ENCODE measurements at regions not wholly inside any gene's neighbourhood (a gene's known extent, or its start where the extent isn't known, plus 50 kb on each side); places are given as distances from the start of the nearest gene placed in this dataset.

GRCh38 chr6:14987490-14987889, 258.4 kb upstream of the JARID2 start:
- Mint-ChIP-seq H3K4me1 (peaks cover 23% of the 10 kb centered on the region), H3K27me3 (ENCODE audit: low read depth) (no peaks in the 10 kb centered on the region), H3K9me3 (no peaks in the 10 kb centered on the region), H3K36me3 (no peaks in the 10 kb centered on the region), H3K4me3 (no peak overlapping the region), H3K27ac (no peak overlapping the region)
- no peak for TF ChIP-seq CTCF (IDR thresholded peaks at IDR 0.05; ENCODE audit: unreplicated experiment)
- no peak for DNase-seq (ENCODE audit: low spot score in 2 of 2, unreplicated experiment in 2 of 2)

GRCh38 chr6:14992382-14992781, 253.5 kb upstream of the JARID2 start:
- H3K4me1 Mint-ChIP-seq = no peaks in the 10 kb centered on the region

GRCh38 chr6:14995208-14995607, 250.7 kb upstream of the JARID2 start:
- Mint-ChIP-seq H3K27ac (no peak overlapping the region), H3K36me3 (no peaks in the 10 kb centered on the region), H3K4me1 (no peaks in the 10 kb centered on the region), H3K27me3 (ENCODE audit: low read depth) (no peaks in the 10 kb centered on the region), H3K9me3 (no peaks in the 10 kb centered on the region), H3K4me3 (no peak overlapping the region)
- no peak for DNase-seq (ENCODE audit: low spot score in 2 of 2, unreplicated experiment in 2 of 2)
- TF ChIP-seq CTCF (IDR thresholded peaks at IDR 0.05; ENCODE audit: unreplicated experiment) = no peak

More at GRCh38 chr6:14992382-14992781, 253.5 kb upstream of the JARID2 start:
- no peak for TF ChIP-seq CTCF (IDR thresholded peaks at IDR 0.05; ENCODE audit: unreplicated experiment)
- H3K9me3 Mint-ChIP-seq = no peaks in the 10 kb centered on the region
- no peak for DNase-seq (ENCODE audit: low spot score in 2 of 2, unreplicated experiment in 2 of 2)
- no peak overlapping the region for H3K4me3 Mint-ChIP-seq
- no peaks in the 10 kb centered on the region for H3K36me3 Mint-ChIP-seq
- H3K27ac Mint-ChIP-seq = no peak overlapping the region
- no peaks in the 10 kb centered on the region for H3K27me3 Mint-ChIP-seq (ENCODE audit: low read depth)

- Mint-ChIP-seq H3K27ac (no peak overlapping the region), H3K27me3 (ENCODE audit: low read depth) (no peaks in the 10 kb centered on the region)
- DNase-seq (ENCODE audit: low spot score in 2 of 2, unreplicated experiment in 2 of 2) = no peak
These were observed 249.8 kb upstream of the JARID2 start for GRCh38 chr6:14995966-14996602.

GRCh38 chr6:14996892-14997291, 249.0 kb upstream of the JARID2 start:
- H3K9me3 Mint-ChIP-seq = no peaks in the 10 kb centered on the region
- H3K36me3 Mint-ChIP-seq = no peaks in the 10 kb centered on the region
- H3K27ac Mint-ChIP-seq = no peak overlapping the region

More at GRCh38 chr6:14995966-14996602, 249.8 kb upstream of the JARID2 start:
- no peaks in the 10 kb centered on the region for H3K36me3 Mint-ChIP-seq
- TF ChIP-seq CTCF (IDR thresholded peaks at IDR 0.05; ENCODE audit: unreplicated experiment) = no peak
- no peaks in the 10 kb centered on the region for H3K4me1 Mint-ChIP-seq
- H3K9me3 Mint-ChIP-seq = no peaks in the 10 kb centered on the region
- H3K4me3 Mint-ChIP-seq = no peak overlapping the region

More at GRCh38 chr6:14996892-14997291, 249.0 kb upstream of the JARID2 start:
- no peak for TF ChIP-seq CTCF (IDR thresholded peaks at IDR 0.05; ENCODE audit: unreplicated experiment)
- DNase-seq (ENCODE audit: low spot score in 2 of 2, unreplicated experiment in 2 of 2) = no peak
- no peak overlapping the region for H3K4me3 Mint-ChIP-seq
- peaks cover 8% of the 10 kb centered on the region for H3K4me1 Mint-ChIP-seq
- no peaks in the 10 kb centered on the region for H3K27me3 Mint-ChIP-seq (ENCODE audit: low read depth)
